ENCODE measurements at regions not wholly inside any gene's neighbourhood (a gene's known extent, or its start where the extent isn't known, plus 50 kb on each side); places are given as distances from the start of the nearest gene placed in this dataset.

DNA sequence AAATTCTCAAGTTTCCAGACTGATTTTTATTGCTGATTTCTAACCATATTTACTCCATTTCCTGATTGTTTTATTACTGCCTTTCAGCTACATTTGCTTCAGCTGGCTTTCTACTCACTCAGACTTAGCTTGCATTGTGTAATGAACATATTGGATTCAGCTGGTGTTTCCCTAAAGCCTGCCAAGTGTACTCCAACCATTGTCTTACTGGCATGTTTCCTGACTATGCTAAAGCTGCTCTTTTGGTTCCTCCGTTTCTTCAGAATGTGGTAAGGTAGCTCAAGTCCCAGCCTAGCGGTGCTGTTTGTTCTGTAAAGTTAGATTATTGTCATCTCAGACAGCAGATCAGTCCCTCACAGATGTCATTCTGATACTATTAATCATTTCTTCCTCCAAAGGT, 53.1 kb upstream of the GLRA2 start:
- Histone ChIP-seq H3K36me3 (ENCODE audit: control insufficient read depth in 2 of 2, insufficient read depth in 2 of 2, low read length in 2 of 2) (no peaks in the 10 kb centered on the region), H3K27ac (ENCODE audit: low read length) (no peak overlapping the region), H3K9ac (ENCODE audit: low read length in 2 of 2) (no peak overlapping the region), H3K4me3 (ENCODE audit: low read length in 2 of 2) (no peak overlapping the region), H3K9me3 (ENCODE audit: control insufficient read depth in 2 of 2, low read length in 2 of 2) (no peaks in the 10 kb centered on the region), H3K27me3 (ENCODE audit: control insufficient read depth in 1 of 2, insufficient read depth in 2 of 2, low read length in 2 of 2) (no peaks in the 10 kb centered on the region), H3K4me1 (ENCODE audit: control insufficient read depth, insufficient read depth, low read length) (no peaks in the 10 kb centered on the region)

DNA sequence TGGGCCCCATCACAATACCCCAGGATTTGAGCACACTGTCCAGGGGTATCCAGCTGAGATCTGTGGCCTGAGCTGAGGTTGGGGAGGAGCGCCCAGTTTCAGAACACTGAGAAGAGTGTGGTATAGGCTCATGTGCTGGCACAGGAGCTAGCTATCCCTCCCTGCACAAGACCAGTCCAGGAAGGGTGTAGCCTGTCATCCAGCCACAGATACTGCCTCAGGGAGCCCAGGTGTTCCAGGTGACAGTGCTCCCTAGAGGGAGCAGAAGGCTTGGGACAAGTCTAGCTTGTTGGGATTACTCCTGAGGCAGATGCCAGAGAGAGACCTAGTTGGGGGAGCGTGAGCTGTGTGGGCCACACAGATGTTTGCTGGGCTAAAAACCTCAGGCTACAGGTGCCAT, 79.6 kb upstream of the GLRA2 start:
- Histone ChIP-seq H3K4me1 (ENCODE audit: control insufficient read depth, insufficient read depth, low read length) (no peaks in the 10 kb centered on the region), H3K4me3 (ENCODE audit: low read length in 2 of 2) (no peak overlapping the region), H3K9ac (ENCODE audit: low read length in 2 of 2) (no peak overlapping the region), H3K27ac (ENCODE audit: low read length) (no peak overlapping the region), H3K27me3 (ENCODE audit: control insufficient read depth in 1 of 2, insufficient read depth in 2 of 2, low read length in 2 of 2) (no peaks in the 10 kb centered on the region), H3K36me3 (ENCODE audit: control insufficient read depth in 2 of 2, insufficient read depth in 2 of 2, low read length in 2 of 2) (no peaks in the 10 kb centered on the region), H3K9me3 (ENCODE audit: control insufficient read depth in 2 of 2, low read length in 2 of 2) (no peaks in the 10 kb centered on the region)

DNA sequence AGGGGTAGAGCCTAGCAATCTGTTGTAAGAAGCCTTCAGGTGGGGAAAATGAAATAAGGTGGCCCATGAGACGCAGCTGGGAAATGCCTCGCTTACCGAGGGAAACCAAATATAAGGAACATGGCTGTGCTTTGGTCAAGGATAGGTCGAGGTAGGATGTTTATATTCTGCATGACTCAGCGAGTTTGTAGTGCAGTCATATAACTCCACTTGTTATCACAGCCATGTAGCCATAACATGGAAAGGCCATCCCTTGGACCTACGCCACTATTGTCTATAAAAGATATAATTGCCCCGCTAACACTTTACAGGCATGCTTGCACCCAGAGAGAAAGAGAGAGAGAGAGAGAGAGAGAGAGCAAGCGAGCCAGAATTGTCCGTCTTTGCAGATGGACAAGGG, 80.9 kb upstream of the GLRA2 start:
- Histone ChIP-seq H3K4me3 (ENCODE audit: low read length in 2 of 2) (no peak overlapping the region), H3K4me1 (ENCODE audit: control insufficient read depth, insufficient read depth, low read length) (no peaks in the 10 kb centered on the region), H3K36me3 (ENCODE audit: control insufficient read depth in 2 of 2, insufficient read depth in 2 of 2, low read length in 2 of 2) (no peaks in the 10 kb centered on the region), H3K27ac (ENCODE audit: low read length) (no peak overlapping the region), H3K9ac (ENCODE audit: low read length in 2 of 2) (no peak overlapping the region), H3K9me3 (ENCODE audit: control insufficient read depth in 2 of 2, low read length in 2 of 2) (no peaks in the 10 kb centered on the region), H3K27me3 (ENCODE audit: control insufficient read depth in 1 of 2, insufficient read depth in 2 of 2, low read length in 2 of 2) (no peaks in the 10 kb centered on the region)

DNA sequence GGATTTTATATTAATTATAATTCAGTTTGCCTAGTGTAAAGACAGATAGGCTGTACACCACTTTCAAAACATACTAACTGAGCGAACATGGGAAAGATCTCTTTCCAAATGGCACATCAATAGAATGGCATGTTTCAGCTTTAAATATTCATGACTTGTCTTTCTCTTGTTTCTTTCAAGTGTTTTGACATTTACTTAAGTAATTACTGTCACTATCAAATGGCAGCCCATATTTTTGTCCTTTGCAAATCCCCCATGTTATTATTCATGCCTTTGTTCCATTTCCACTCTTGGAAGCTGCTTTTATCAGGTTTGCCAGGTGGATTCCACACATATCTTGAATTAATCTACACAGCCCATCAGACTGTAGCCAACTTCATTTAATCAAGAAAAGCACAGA, 89.2 kb upstream of the GLRA2 start:
- no peaks in the 10 kb centered on the region for H3K27me3 ChIP-seq (ENCODE audit: control insufficient read depth in 1 of 2, insufficient read depth in 2 of 2, low read length in 2 of 2)
- H3K9ac ChIP-seq (ENCODE audit: low read length in 2 of 2) = no peak overlapping the region
- no peaks in the 10 kb centered on the region for H3K9me3 ChIP-seq (ENCODE audit: control insufficient read depth in 2 of 2, low read length in 2 of 2)
- H3K36me3 ChIP-seq (ENCODE audit: control insufficient read depth in 2 of 2, insufficient read depth in 2 of 2, low read length in 2 of 2) = no peaks in the 10 kb centered on the region
- H3K4me3 ChIP-seq (ENCODE audit: low read length in 2 of 2) = no peak overlapping the region
- no peaks in the 10 kb centered on the region for H3K4me1 ChIP-seq (ENCODE audit: control insufficient read depth, insufficient read depth, low read length)
- no peak overlapping the region for H3K27ac ChIP-seq (ENCODE audit: low read length)

DNA sequence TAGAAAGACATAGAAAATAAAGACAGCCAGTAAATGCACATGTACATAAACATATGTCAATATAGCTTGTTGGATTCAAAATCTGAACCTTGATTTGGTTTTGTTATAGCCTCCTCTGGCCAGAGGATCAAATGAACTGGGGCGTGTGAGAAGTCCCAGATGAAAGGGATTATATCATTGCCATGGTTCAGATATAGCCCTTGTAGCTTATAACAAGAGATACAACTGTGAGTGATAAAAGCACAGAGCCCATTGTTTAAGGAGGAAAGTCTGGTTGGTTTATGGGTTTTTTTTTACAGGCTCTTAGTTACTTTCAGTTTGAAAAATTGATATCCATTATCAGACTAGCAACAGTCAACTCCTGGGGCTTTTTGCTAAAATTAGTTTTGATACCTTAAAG, 101.7 kb upstream of the GLRA2 start:
- Histone ChIP-seq H3K4me1 (ENCODE audit: control insufficient read depth, insufficient read depth, low read length) (no peaks in the 10 kb centered on the region), H3K27ac (ENCODE audit: low read length) (no peak overlapping the region), H3K36me3 (ENCODE audit: control insufficient read depth in 2 of 2, insufficient read depth in 2 of 2, low read length in 2 of 2) (no peaks in the 10 kb centered on the region), H3K27me3 (ENCODE audit: control insufficient read depth in 1 of 2, insufficient read depth in 2 of 2, low read length in 2 of 2) (peaks cover 0 to 2% of the 10 kb centered on the region in 2 donors), H3K9me3 (ENCODE audit: control insufficient read depth in 2 of 2, low read length in 2 of 2) (no peaks in the 10 kb centered on the region), H3K9ac (ENCODE audit: low read length in 2 of 2) (no peak overlapping the region), H3K4me3 (ENCODE audit: low read length in 2 of 2) (no peak overlapping the region)

DNA sequence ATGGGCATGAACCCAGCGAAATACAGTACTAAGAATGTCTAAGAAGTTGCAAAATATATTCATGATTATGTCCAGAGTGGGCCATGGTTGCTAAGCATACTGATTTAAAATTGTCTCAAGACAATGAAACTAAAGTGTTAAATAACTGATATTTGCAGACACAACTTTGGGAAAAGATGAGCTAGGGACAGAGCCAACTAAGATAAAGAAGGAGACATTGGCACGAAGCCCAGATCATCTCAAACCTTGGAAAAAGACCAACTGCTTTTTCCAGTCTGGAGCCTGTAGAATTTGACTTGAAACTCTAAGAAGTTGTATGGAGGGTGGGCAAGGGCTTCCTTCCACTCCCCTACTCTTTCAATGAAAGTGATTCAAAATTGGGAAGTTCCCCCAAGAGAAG, 108.5 kb upstream of the GLRA2 start:
- no peak overlapping the region for H3K9ac ChIP-seq (ENCODE audit: low read length in 2 of 2)
- H3K27me3 ChIP-seq (ENCODE audit: control insufficient read depth in 1 of 2, insufficient read depth in 2 of 2, low read length in 2 of 2) = no peaks in the 10 kb centered on the region
- H3K4me1 ChIP-seq (ENCODE audit: control insufficient read depth, insufficient read depth, low read length) = no peaks in the 10 kb centered on the region
- H3K36me3 ChIP-seq (ENCODE audit: control insufficient read depth in 2 of 2, insufficient read depth in 2 of 2, low read length in 2 of 2) = no peaks in the 10 kb centered on the region
- H3K4me3 ChIP-seq (ENCODE audit: low read length in 2 of 2) = no peak overlapping the region
- no peak overlapping the region for H3K27ac ChIP-seq (ENCODE audit: low read length)
- H3K9me3 ChIP-seq (ENCODE audit: control insufficient read depth in 2 of 2, low read length in 2 of 2) = no peaks in the 10 kb centered on the region

DNA sequence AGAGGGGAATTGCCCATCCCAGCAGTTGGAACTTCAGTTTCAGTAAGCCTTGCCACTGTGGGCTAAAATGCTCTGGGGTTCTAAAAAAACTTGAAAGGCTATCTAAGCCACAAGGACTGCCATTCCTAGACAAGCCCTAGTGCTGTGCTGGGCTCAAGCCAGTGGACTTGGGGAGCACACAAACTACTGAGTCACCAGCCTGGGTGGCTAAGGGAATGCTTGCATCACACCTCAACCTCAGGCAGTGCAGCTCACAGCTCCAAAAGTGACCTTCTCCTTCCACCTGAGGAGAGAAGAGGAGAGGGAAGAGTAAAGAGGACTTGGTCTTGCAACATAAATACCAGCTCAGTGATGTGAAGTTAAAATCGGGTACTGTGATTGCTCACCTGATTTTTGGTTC, 116.7 kb upstream of the GLRA2 start:
- Histone ChIP-seq H3K27me3 (ENCODE audit: control insufficient read depth in 1 of 2, insufficient read depth in 2 of 2, low read length in 2 of 2) (no peaks in the 10 kb centered on the region), H3K4me3 (ENCODE audit: low read length in 2 of 2) (no peak overlapping the region), H3K4me1 (ENCODE audit: control insufficient read depth, insufficient read depth, low read length) (no peaks in the 10 kb centered on the region), H3K9me3 (ENCODE audit: control insufficient read depth in 2 of 2, low read length in 2 of 2) (no peaks in the 10 kb centered on the region), H3K9ac (ENCODE audit: low read length in 2 of 2) (no peak overlapping the region), H3K36me3 (ENCODE audit: control insufficient read depth in 2 of 2, insufficient read depth in 2 of 2, low read length in 2 of 2) (no peaks in the 10 kb centered on the region), H3K27ac (ENCODE audit: low read length) (no peak overlapping the region)

DNA sequence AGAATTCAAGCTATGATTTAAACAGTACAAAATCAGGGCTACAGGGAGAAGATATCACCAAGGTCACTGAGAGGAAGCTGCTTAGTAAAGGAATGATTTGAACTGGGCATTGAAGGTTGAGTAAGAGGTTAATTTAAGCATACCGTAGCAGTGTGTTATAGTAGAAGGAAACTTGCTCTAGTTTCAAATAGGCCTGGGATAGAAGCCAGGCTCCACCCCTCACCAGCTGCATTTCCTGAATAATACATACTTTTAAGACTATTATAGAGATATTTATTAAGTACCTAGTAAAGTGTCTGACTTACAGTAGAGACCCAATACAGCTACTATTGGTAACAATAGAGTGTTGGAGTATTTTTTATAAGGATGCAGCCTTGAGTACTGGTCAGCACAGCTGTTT, 118.0 kb upstream of the GLRA2 start:
- H3K4me1 ChIP-seq (ENCODE audit: control insufficient read depth, insufficient read depth, low read length) = no peaks in the 10 kb centered on the region
- H3K27me3 ChIP-seq (ENCODE audit: control insufficient read depth in 1 of 2, insufficient read depth in 2 of 2, low read length in 2 of 2) = no peaks in the 10 kb centered on the region
- H3K27ac ChIP-seq (ENCODE audit: low read length) = no peak overlapping the region
- no peaks in the 10 kb centered on the region for H3K36me3 ChIP-seq (ENCODE audit: control insufficient read depth in 2 of 2, insufficient read depth in 2 of 2, low read length in 2 of 2)
- no peak overlapping the region for H3K9ac ChIP-seq (ENCODE audit: low read length in 2 of 2)
- H3K4me3 ChIP-seq (ENCODE audit: low read length in 2 of 2) = no peak overlapping the region
- no peaks in the 10 kb centered on the region for H3K9me3 ChIP-seq (ENCODE audit: control insufficient read depth in 2 of 2, low read length in 2 of 2)

DNA sequence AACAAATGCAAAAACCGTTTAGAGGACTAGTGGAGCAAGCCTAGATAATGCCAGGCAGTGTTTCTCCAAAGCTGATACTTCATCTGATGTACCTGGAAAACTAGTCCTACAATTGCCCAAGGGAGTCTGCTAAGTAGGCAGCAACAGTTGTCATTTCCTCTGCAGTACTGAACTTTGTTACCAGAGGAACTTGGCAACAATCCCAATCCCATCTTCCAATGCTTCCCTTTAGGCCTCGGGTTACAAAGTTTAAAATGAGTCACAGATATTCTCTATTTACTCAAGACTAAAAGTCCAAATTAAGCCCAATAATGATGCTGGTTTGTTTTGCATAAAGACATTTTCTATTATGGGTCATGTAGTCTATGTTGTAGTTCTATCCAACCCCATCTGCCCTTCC, 120.0 kb upstream of the GLRA2 start:
- Histone ChIP-seq H3K27me3 (ENCODE audit: control insufficient read depth in 1 of 2, insufficient read depth in 2 of 2, low read length in 2 of 2) (no peaks in the 10 kb centered on the region), H3K4me3 (ENCODE audit: low read length in 2 of 2) (no peak overlapping the region), H3K9me3 (ENCODE audit: control insufficient read depth in 2 of 2, low read length in 2 of 2) (no peaks in the 10 kb centered on the region), H3K9ac (ENCODE audit: low read length in 2 of 2) (no peak overlapping the region), H3K36me3 (ENCODE audit: control insufficient read depth in 2 of 2, insufficient read depth in 2 of 2, low read length in 2 of 2) (no peaks in the 10 kb centered on the region), H3K27ac (ENCODE audit: low read length) (no peak overlapping the region), H3K4me1 (ENCODE audit: control insufficient read depth, insufficient read depth, low read length) (no peaks in the 10 kb centered on the region)

DNA sequence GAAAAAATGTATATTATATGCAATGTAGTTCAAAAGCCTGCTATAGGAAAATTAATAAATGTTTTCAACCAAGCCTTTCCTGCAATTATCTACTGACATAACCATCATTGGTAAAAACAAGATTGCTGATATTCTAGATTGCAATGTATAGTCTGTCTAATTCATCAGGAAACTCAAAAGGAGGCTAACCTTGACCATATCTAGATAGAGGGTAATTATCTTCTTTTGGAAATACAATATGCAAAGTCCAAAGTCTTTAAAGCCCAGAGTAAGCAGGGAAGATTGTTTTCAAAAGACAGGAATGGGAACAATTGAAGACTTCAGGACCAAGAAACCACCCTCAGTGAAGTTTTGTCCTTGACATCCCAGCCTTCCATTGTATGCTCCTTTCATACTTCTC, 123.1 kb upstream of the GLRA2 start:
- Histone ChIP-seq H3K27ac (ENCODE audit: low read length) (no peak overlapping the region), H3K36me3 (ENCODE audit: control insufficient read depth in 2 of 2, insufficient read depth in 2 of 2, low read length in 2 of 2) (no peaks in the 10 kb centered on the region), H3K9ac (ENCODE audit: low read length in 2 of 2) (no peak overlapping the region), H3K9me3 (ENCODE audit: control insufficient read depth in 2 of 2, low read length in 2 of 2) (no peaks in the 10 kb centered on the region), H3K4me3 (ENCODE audit: low read length in 2 of 2) (no peak overlapping the region), H3K4me1 (ENCODE audit: control insufficient read depth, insufficient read depth, low read length) (no peaks in the 10 kb centered on the region), H3K27me3 (ENCODE audit: control insufficient read depth in 1 of 2, insufficient read depth in 2 of 2, low read length in 2 of 2) (no peaks in the 10 kb centered on the region)

DNA sequence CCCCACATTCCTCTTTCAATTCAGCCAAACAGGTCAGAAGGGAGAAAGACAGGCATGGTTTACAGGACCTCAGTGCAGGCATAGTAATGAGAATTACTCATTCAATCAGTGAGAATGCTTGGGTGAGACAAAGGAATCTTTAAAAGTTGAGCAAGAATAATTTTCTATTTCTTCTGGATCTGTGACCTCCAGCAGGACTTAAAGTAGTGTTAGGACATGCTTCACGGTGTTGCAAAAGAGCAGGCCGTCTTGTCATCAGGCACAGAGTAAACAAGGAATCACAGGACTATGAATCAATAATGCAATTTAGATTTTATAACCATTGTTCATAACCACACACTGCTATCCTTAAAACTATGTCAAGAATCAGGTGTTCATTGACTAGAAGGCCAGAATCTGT, 130.6 kb upstream of the GLRA2 start:
- no peaks in the 10 kb centered on the region for H3K9me3 ChIP-seq (ENCODE audit: control insufficient read depth in 2 of 2, low read length in 2 of 2)
- no peaks in the 10 kb centered on the region for H3K27me3 ChIP-seq (ENCODE audit: control insufficient read depth in 1 of 2, insufficient read depth in 2 of 2, low read length in 2 of 2)
- no peaks in the 10 kb centered on the region for H3K4me1 ChIP-seq (ENCODE audit: control insufficient read depth, insufficient read depth, low read length)
- no peak overlapping the region for H3K9ac ChIP-seq (ENCODE audit: low read length in 2 of 2)
- no peak overlapping the region for H3K27ac ChIP-seq (ENCODE audit: low read length)
- no peaks in the 10 kb centered on the region for H3K36me3 ChIP-seq (ENCODE audit: control insufficient read depth in 2 of 2, insufficient read depth in 2 of 2, low read length in 2 of 2)
- no peak overlapping the region for H3K4me3 ChIP-seq (ENCODE audit: low read length in 2 of 2)

DNA sequence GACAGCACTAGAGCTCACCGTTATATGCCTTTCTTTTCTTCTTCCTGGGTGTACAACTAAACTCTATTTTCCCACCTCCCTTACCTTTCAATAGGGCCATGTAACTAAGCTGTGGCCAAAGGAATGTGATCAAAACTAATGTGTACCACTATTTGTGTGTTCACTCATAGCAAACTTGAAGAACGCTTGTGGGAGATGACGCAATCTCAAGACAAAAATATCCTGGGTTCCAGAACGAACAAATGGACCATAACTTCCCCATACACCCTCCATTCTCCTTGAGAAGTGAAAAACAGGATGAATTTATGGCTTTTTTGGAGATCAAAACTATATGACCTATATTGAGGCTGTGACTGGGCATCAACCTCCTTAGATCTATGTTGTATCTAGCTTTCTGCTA, 139.7 kb upstream of the GLRA2 start:
- H3K27ac ChIP-seq (ENCODE audit: low read length) = no peak overlapping the region
- no peak overlapping the region for H3K4me3 ChIP-seq (ENCODE audit: low read length in 2 of 2)
- H3K4me1 ChIP-seq (ENCODE audit: control insufficient read depth, insufficient read depth, low read length) = no peaks in the 10 kb centered on the region
- no peaks in the 10 kb centered on the region for H3K36me3 ChIP-seq (ENCODE audit: control insufficient read depth in 2 of 2, insufficient read depth in 2 of 2, low read length in 2 of 2)
- no peak overlapping the region for H3K9ac ChIP-seq (ENCODE audit: low read length in 2 of 2)
- no peaks in the 10 kb centered on the region for H3K9me3 ChIP-seq (ENCODE audit: control insufficient read depth in 2 of 2, low read length in 2 of 2)
- no peaks in the 10 kb centered on the region for H3K27me3 ChIP-seq (ENCODE audit: control insufficient read depth in 1 of 2, insufficient read depth in 2 of 2, low read length in 2 of 2)

All from stomach smooth muscle (tissue), 2 donors.